ENCODE measurements at regions not wholly inside any gene's neighbourhood (a gene's known extent, or its start where the extent isn't known, plus 50 kb on each side); places are given as distances from the start of the nearest gene placed in this dataset.

DNA sequence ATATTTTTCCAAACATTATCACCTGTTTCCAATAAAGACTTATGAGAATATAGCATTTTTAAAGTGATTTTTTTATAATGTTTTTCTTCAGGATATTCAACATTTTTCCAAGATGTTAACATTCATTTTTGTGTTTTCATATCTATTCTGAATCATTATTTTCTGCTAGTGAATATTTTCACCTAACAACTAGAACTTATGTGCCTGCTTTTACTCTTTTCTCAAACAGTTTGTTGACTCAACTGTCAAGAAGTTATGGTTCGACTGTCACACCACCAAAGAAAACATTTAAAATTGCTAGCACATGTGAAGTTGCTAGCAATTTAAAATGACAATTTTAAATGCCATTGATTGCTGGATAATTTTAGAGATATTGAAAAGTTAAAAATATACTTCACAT is 343.3 kb upstream of the CDH9 start (continued):
- TF ChIP-seq, protein P1, sequence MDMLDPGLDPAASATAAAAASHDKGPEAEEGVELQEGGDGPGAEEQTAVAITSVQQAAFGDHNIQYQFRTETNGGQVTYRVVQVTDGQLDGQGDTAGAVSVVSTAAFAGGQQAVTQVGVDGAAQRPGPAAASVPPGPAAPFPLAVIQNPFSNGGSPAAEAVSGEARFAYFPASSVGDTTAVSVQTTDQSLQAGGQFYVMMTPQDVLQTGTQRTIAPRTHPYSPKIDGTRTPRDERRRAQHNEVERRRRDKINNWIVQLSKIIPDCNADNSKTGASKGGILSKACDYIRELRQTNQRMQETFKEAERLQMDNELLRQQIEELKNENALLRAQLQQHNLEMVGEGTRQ (IDR thresholded peaks at IDR 0.05; ENCODE audit: low read length) = no peak
- TF ChIP-seq TAF1 (IDR thresholded peaks at IDR 0.05; ENCODE audit: low read depth, low read length) (no peak), KDM1A (IDR thresholded peaks at IDR 0.05; ENCODE audit: borderline replicate concordance, low read length) (no peak), SRF (IDR thresholded peaks at IDR 0.05; ENCODE audit: low read depth, low read length) (no peak), PHF8 (conservative IDR thresholded peaks at IDR 0.05; ENCODE audit: low read depth, low read length) (no peak), RFX5 (IDR thresholded peaks at IDR 0.05; ENCODE audit: borderline replicate concordance, low read depth, low read length) (no peak), JUN (IDR thresholded peaks at IDR 0.05; ENCODE audit: low read depth, low read length) (no peak)
- TF ChIP-seq, protein P2, sequence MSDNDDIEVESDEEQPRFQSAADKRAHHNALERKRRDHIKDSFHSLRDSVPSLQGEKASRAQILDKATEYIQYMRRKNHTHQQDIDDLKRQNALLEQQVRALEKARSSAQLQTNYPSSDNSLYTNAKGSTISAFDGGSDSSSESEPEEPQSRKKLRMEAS (IDR thresholded peaks at IDR 0.05) = no peak

Data from H1 (cell line).